Lower lobe of right lung (tissue), 2 donors: ENCODE measurements at regions not wholly inside any gene's neighbourhood (a gene's known extent, or its start where the extent isn't known, plus 50 kb on each side); places are given as distances from the start of the nearest gene placed in this dataset.
"Not testable (repeated sequence)": the region's sequence is repeated elsewhere in the genome, so short reads cannot be mapped to it uniquely, and the experiment has no call there.

Source experiments
- ATAC-seq, 2 donors: fragments of 200-7000 bp; cut with Tn5 transposase; one replicate each; pipeline ENCODE4 v1.9.1; 2020 to 2022; ENCODE audit warnings: mild to moderate bottlenecking in 2 of 2, moderate library complexity in 2 of 2
- DNase-seq: peaks from one replicate; pipeline ENCODE4 v3.0.0-alpha.2; 2020
- H3K27ac ChIP-seq: fragments of 200-600 bp; one replicate; pipeline ENCODE4 v1.8.0; 2022
- H3K27me3 ChIP-seq: fragments of 200-600 bp; one replicate; pipeline ENCODE4 v1.8.0; 2022; ENCODE audit warnings: low read depth
- H3K36me3 ChIP-seq: fragments of 200-600 bp; one replicate; pipeline ENCODE4 v1.8.0; 2022; ENCODE audit warnings: mild to moderate bottlenecking
- H3K4me1 ChIP-seq: fragments of 200-600 bp; one replicate; pipeline ENCODE4 v1.8.0; 2022
- H3K4me3 ChIP-seq: fragments of 200-600 bp; one replicate; pipeline ENCODE4 v1.8.0; 2022; ENCODE audit warnings: mild to moderate bottlenecking
- H3K9me3 ChIP-seq: fragments of 200-600 bp; one replicate; pipeline ENCODE4 v1.8.0; 2022
- CTCF ChIP-seq: fragments of 200-600 bp; IDR thresholded peaks from one replicate; pipeline ENCODE4 v1.8.0; 2022; ENCODE audit warnings: antibody characterized with exemption, mild to moderate bottlenecking
- intact Hi-C: fragments of 100-400 bp; cut with DNase I; formaldehyde crosslinking; loops from one replicate; pipeline ENCODE4 v1.11.0; 2022
- donor health status: DM: no; HTN: yes; CAD: no; lungs with severe emphysema.

DNA sequence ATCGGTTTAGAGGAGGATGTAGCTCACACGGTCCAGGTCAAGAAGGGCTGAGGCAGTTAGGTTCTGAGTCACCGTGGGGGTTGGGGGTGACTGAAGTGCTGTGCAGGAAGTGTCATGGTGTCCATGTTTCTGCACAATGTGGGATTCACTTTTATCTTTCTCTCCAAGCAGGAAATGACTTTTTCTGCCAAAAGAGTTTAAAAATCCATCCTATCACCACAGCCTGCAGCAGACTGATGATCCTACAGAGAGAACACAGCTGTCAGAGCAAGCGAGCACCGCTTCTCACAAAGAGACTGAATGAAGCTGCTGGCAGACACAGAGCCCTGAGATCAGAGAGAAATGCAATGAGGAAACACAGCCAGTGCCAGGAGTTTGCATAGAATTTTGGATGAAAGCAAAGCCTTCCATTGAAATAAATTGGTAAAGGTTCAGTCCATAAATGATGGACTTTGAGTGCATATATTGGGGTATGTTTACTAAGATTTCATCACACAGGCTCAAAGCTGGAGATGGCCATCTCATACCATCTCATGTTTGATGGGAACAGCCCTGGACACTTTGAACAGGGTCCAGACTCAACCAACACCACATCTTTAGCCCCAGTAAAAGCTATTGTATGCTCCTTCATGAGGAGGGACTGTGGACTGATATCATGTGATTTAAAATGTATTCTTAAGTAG lies 213.9 kb upstream of the FBXL7 start:
- intact Hi-C loops, result no loop called here
- no peak for TF ChIP-seq CTCF
- peak; percentile 53 to 71 for ATAC-seq
- H3K27ac ChIP-seq, result no peak overlapping the region
- no peak for DNase-seq
- no peaks in the 10 kb centered on the region for H3K27me3 ChIP-seq
- H3K4me1 ChIP-seq, result no peaks in the 10 kb centered on the region
- H3K36me3 ChIP-seq, result no peaks in the 10 kb centered on the region
- H3K9me3 ChIP-seq, result no peaks in the 10 kb centered on the region
- H3K4me3 ChIP-seq, result no peak overlapping the region

GRCh38 chr5:15284706-15285105 lies 215.3 kb upstream of the FBXL7 start:
- intact Hi-C loops, result no loop called here
- H3K36me3 ChIP-seq, result no peaks in the 10 kb centered on the region

GRCh38 chr5:15283076-15283475 lies 216.9 kb upstream of the FBXL7 start:
- H3K27ac ChIP-seq, result no peak overlapping the region
- intact Hi-C loops, result no loop called here
- DNase-seq (no peak), ATAC-seq (no peak)
- H3K4me1 ChIP-seq, result no peaks in the 10 kb centered on the region
- no peak for TF ChIP-seq CTCF
- no peaks in the 10 kb centered on the region for H3K9me3 ChIP-seq
- H3K36me3 ChIP-seq, result no peaks in the 10 kb centered on the region
- no peaks in the 10 kb centered on the region for H3K27me3 ChIP-seq
- H3K4me3 ChIP-seq, result no peak overlapping the region

More at GRCh38 chr5:15284706-15285105, 215.3 kb upstream of the FBXL7 start:
- no peak overlapping the region for H3K4me3 ChIP-seq
- TF ChIP-seq CTCF, result no peak
- ATAC-seq (no peak), DNase-seq (no peak)
- no peaks in the 10 kb centered on the region for H3K9me3 ChIP-seq
- no peak overlapping the region for H3K27ac ChIP-seq
- no peaks in the 10 kb centered on the region for H3K27me3 ChIP-seq
- no peaks in the 10 kb centered on the region for H3K4me1 ChIP-seq

GRCh38 chr5:15282611-15283010 lies 217.4 kb upstream of the FBXL7 start:
- H3K4me3 ChIP-seq, result no peak overlapping the region
- intact Hi-C loops, result no loop called here
- no peak overlapping the region for H3K27ac ChIP-seq
- ATAC-seq (no peak), DNase-seq (no peak)
- H3K4me1 ChIP-seq, result no peaks in the 10 kb centered on the region
- TF ChIP-seq CTCF, result no peak
- H3K9me3 ChIP-seq, result no peaks in the 10 kb centered on the region
- H3K27me3 ChIP-seq, result no peaks in the 10 kb centered on the region
- H3K36me3 ChIP-seq, result no peaks in the 10 kb centered on the region

DNA sequence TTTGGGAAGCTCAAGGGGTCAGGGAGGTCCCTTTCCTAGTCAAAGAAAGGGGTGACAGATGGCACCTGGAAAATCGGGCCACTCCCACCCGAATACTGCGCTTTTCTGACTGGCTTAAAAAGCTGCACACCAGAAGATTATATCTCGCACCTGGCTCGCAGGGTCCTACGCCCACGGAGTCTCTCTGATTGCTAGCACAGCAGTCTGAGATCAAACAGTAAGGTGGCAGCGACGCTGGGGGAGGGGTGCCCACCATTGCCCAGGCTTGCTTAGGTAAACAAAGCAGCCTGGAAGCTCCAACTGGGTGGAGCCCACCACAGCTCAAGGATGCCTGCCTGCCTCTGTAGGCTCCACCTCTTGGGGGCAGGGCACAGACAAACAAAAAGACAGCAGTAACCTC lies 228.4 kb upstream of the FBXL7 start:
- H3K27me3 ChIP-seq, H3K9me3 ChIP-seq, H3K36me3 ChIP-seq, intact Hi-C loops, H3K27ac ChIP-seq, H3K4me3 ChIP-seq, DNase-seq, ATAC-seq, H3K4me1 ChIP-seq: not testable (repeated sequence)

DNA sequence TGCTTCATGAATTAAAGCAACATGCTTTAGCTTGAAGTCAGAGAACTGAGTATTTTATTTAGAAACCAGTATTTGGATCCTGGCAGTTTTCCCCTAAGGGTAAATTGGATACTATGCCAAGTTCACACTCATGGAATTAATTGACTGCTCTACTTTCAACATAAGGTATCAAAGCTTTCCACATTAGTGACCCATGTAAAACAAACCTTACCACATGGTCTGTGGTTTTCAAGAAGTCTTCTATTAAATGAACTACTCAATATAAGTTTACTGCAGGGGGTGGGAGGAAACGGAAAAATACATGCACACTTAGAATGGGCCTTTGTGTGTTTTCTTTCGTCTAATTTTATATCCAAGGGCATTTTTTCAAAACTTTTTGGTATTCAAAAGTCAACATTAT lies 232.0 kb upstream of the FBXL7 start:
- no peaks in the 10 kb centered on the region for H3K36me3 ChIP-seq
- no peak overlapping the region for H3K4me3 ChIP-seq
- intact Hi-C loops, result no loop called here
- H3K27me3 ChIP-seq, result no peaks in the 10 kb centered on the region
- no peaks in the 10 kb centered on the region for H3K9me3 ChIP-seq
- DNase-seq (no peak), ATAC-seq (no peak)
- H3K27ac ChIP-seq, result no peak overlapping the region
- H3K4me1 ChIP-seq, result no peaks in the 10 kb centered on the region
- no peak for TF ChIP-seq CTCF
